Fibroblast of lung (primary cell): ENCODE measurements at regions not wholly inside any gene's neighbourhood (a gene's known extent, or its start where the extent isn't known, plus 50 kb on each side); places are given as distances from the start of the nearest gene placed in this dataset.

Experiments used
- DNase-seq, 2 donors: peaks; one replicate each; pipeline versions ENCODE4 v3.0.0 to v3.0.0-alpha.2; 2010; ENCODE audit warnings: low read depth in 2 of 2
- H2AFZ ChIP-seq: 2 replicates; pipeline ENCODE4 v1.5.1; 2012; ENCODE audit warnings: low read length, control low read depth, inconsistent platforms
- H3K27ac ChIP-seq: 2 replicates; pipeline ENCODE4 v1.5.1; 2011; ENCODE audit warnings: low read length, control low read depth; ENCODE audit not compliant: insufficient read depth
- H3K27me3 ChIP-seq: 2 replicates; pipeline ENCODE4 v1.5.1; 2011; ENCODE audit warnings: mild to moderate bottlenecking, low read length; ENCODE audit not compliant: control insufficient read depth, insufficient read depth
- H3K36me3 ChIP-seq: 2 replicates; pipeline ENCODE4 v1.5.1; 2011; ENCODE audit warnings: low read length; ENCODE audit not compliant: control insufficient read depth, insufficient read depth
- H3K4me1 ChIP-seq: 2 replicates; pipeline ENCODE4 v1.5.1; 2011; ENCODE audit warnings: low read length; ENCODE audit not compliant: control insufficient read depth, insufficient read depth; ENCODE audit errors: extremely low read depth
- H3K4me2 ChIP-seq: 2 replicates; pipeline ENCODE4 v1.5.1; 2011; ENCODE audit warnings: low read length, control low read depth; ENCODE audit not compliant: insufficient read depth; ENCODE audit errors: extremely low read depth
- H3K4me3 ChIP-seq, 4 experiments: fragments of 200-600 bp in 1 of 4; sonication (generic) in 1 of 4; replicated peaks in 1 of 4; 2 replicates each; pipeline ENCODE4 v1.5.1; 2011 to 2016; ENCODE audit warnings: low read length in 4 of 4, low read depth in 3 of 4, mild to moderate bottlenecking in 3 of 4, control low read depth in 2 of 4, inconsistent platforms in 1 of 4, mixed read lengths in 1 of 4; ENCODE audit not compliant: insufficient read depth in 1 of 4; ENCODE audit errors: control extremely low read depth in 1 of 4
- H3K79me2 ChIP-seq: 2 replicates; pipeline ENCODE4 v1.5.1; 2012; ENCODE audit warnings: mild to moderate bottlenecking, low read length, inconsistent platforms; ENCODE audit not compliant: control insufficient read depth, insufficient read depth
- H3K9ac ChIP-seq: 2 replicates; pipeline ENCODE4 v1.5.1; 2011; ENCODE audit warnings: mild to moderate bottlenecking, low read length, control low read depth; ENCODE audit not compliant: insufficient read depth
- H3K9me3 ChIP-seq: 2 replicates; pipeline ENCODE4 v1.5.1; 2012; ENCODE audit warnings: low read depth, low read length; ENCODE audit not compliant: control insufficient read depth, insufficient read depth
- H4K20me1 ChIP-seq: 2 replicates; pipeline ENCODE4 v1.5.1; 2011; ENCODE audit warnings: low read length; ENCODE audit not compliant: control insufficient read depth, insufficient read depth; ENCODE audit errors: extremely low read depth
- CTCF ChIP-seq, 2 donors: IDR thresholded peaks in 1 of 2; conservative IDR thresholded peaks in 1 of 2; 1 replicate in 1 of 2; 2 replicates in 1 of 2; pipeline ENCODE4 v1.5.1; 2011 to 2012; ENCODE audit warnings: low read length in 2 of 2, control low read depth in 1 of 2, inconsistent platforms in 1 of 2, low read depth in 1 of 2, mild to moderate bottlenecking in 1 of 2
- EZH2 ChIP-seq: IDR thresholded peaks from 2 replicates; pipeline ENCODE4 v1.5.1; 2012; ENCODE audit warnings: low read length, control low read depth, mild to moderate bottlenecking; ENCODE audit errors: missing control alignments

- Histone ChIP-seq H3K9me3 (no peaks in the 10 kb centered on the region), H3K4me2 (no peak overlapping the region), H3K4me1 (no peaks in the 10 kb centered on the region), H3K9ac (no peak overlapping the region), H4K20me1 (no peaks in the 10 kb centered on the region), H3K36me3 (no peaks in the 10 kb centered on the region), H3K4me3 (no peak overlapping the region), H3K27ac (no peak overlapping the region), H3K79me2 (no peaks in the 10 kb centered on the region), H2AFZ (no peak overlapping the region), H3K27me3 (no peaks in the 10 kb centered on the region)
- no peak for DNase-seq
- TF ChIP-seq CTCF (conservative IDR thresholded peaks at IDR 0.05 in 1 of 2, IDR thresholded peaks at IDR 0.05 in 1 of 2; ENCODE audit: low read depth in 1 of 2, low read length in 2 of 2) (no peak), EZH2 (no peak)
Measured at GRCh38 chr15:93656041-93656440, 567.0 kb upstream of the RGMA start.

GRCh38 chr15:93649691-93650235 lies 560.8 kb upstream of the RGMA start:
- Histone ChIP-seq H3K9ac (no peak overlapping the region), H3K9me3 (no peaks in the 10 kb centered on the region), H2AFZ (no peak overlapping the region), H3K4me2 (no peak overlapping the region), H3K27me3 (no peaks in the 10 kb centered on the region), H3K27ac (no peak overlapping the region), H3K4me3 (no peak overlapping the region), H3K36me3 (no peaks in the 10 kb centered on the region), H3K79me2 (no peaks in the 10 kb centered on the region), H3K4me1 (no peaks in the 10 kb centered on the region), H4K20me1 (no peaks in the 10 kb centered on the region)
- DNase-seq: no peak
- TF ChIP-seq CTCF (conservative IDR thresholded peaks at IDR 0.05 in 1 of 2, IDR thresholded peaks at IDR 0.05 in 1 of 2; ENCODE audit: low read depth in 1 of 2, low read length in 2 of 2) (no peak), EZH2 (no peak)

GRCh38 chr15:93646193-93646592 lies 557.2 kb upstream of the RGMA start:
- H3K9ac ChIP-seq: no peak overlapping the region
- H3K79me2 ChIP-seq: no peaks in the 10 kb centered on the region
- no peak overlapping the region for H3K4me2 ChIP-seq
- no peak for TF ChIP-seq CTCF (conservative IDR thresholded peaks at IDR 0.05 in 1 of 2, IDR thresholded peaks at IDR 0.05 in 1 of 2; ENCODE audit: low read depth in 1 of 2, low read length in 2 of 2)
- no peak for TF ChIP-seq EZH2
- no peaks in the 10 kb centered on the region for H3K9me3 ChIP-seq
- DNase-seq: no peak
- H2AFZ ChIP-seq: no peak overlapping the region
- H3K27ac ChIP-seq: no peak overlapping the region
- H4K20me1 ChIP-seq: no peaks in the 10 kb centered on the region
- H3K4me3 ChIP-seq: no peak overlapping the region
- no peaks in the 10 kb centered on the region for H3K4me1 ChIP-seq
- H3K36me3 ChIP-seq: no peaks in the 10 kb centered on the region
- H3K27me3 ChIP-seq: no peaks in the 10 kb centered on the region
